ENCODE measurements at regions not wholly inside any gene's neighbourhood (a gene's known extent, or its start where the extent isn't known, plus 50 kb on each side); places are given as distances from the start of the nearest gene placed in this dataset.

- H4K20me1 ChIP-seq (ENCODE audit: insufficient read depth, poor library complexity, severe bottlenecking): no peaks in the 10 kb centered on the region
- no peak for DNase-seq (ENCODE audit: low spot score)
- H3K79me2 ChIP-seq: no peaks in the 10 kb centered on the region
- 68% methylated on average over 1 of the region's 1 CpG for WGBS (ENCODE audit: low lambda C conversion rate, missing lambda C conversion rate)
- no peak overlapping the region for H3K27ac ChIP-seq
- TF ChIP-seq EZH2phosphoT487 (IDR thresholded peaks at IDR 0.05; ENCODE audit: low read depth, severe bottlenecking, unreplicated experiment): no peak
- no peak for TF ChIP-seq CTCF (IDR thresholded peaks at IDR 0.05; ENCODE audit: poor library complexity)
- no peak for TF ChIP-seq EZH2 (IDR thresholded peaks at IDR 0.05; ENCODE audit: borderline replicate concordance)
- no peaks in the 10 kb centered on the region for H3K4me1 ChIP-seq (ENCODE audit: insufficient read depth)
- H3K4me3 ChIP-seq: no peak overlapping the region
- H3K9me2 ChIP-seq (replicated peaks; ENCODE audit: insufficient read depth): no peaks in the 10 kb centered on the region
- no peaks in the 10 kb centered on the region for H3K9me3 ChIP-seq (ENCODE audit: low read depth)
- no peak overlapping the region for H2AFZ ChIP-seq
- H3K4me2 ChIP-seq: no peak overlapping the region
- H3K27me3 ChIP-seq: no peaks in the 10 kb centered on the region
- H3K36me3 ChIP-seq (replicated peaks; ENCODE audit: insufficient read depth, low read depth): no peaks in the 10 kb centered on the region
Observed at GRCh38 chr4:59054086-59054485, 1943.9 kb upstream of the IGFBP7 start.

- Histone ChIP-seq H3K9me2 (replicated peaks; ENCODE audit: insufficient read depth) (no peaks in the 10 kb centered on the region), H3K79me2 (no peaks in the 10 kb centered on the region), H3K4me2 (no peak overlapping the region), H3K9me3 (ENCODE audit: low read depth) (no peaks in the 10 kb centered on the region), H3K4me1 (ENCODE audit: insufficient read depth) (no peaks in the 10 kb centered on the region), H4K20me1 (ENCODE audit: insufficient read depth, poor library complexity, severe bottlenecking) (no peaks in the 10 kb centered on the region), H2AFZ (no peak overlapping the region), H3K27me3 (no peaks in the 10 kb centered on the region), H3K4me3 (no peak overlapping the region), H3K27ac (no peak overlapping the region), H3K36me3 (replicated peaks; ENCODE audit: insufficient read depth, low read depth) (no peaks in the 10 kb centered on the region)
- DNase-seq (ENCODE audit: low spot score): peak; percentile 19
- 55% methylated on average over 2 of the region's 2 CpGs for WGBS (ENCODE audit: low lambda C conversion rate, missing lambda C conversion rate)
- TF ChIP-seq EZH2 (IDR thresholded peaks at IDR 0.05; ENCODE audit: borderline replicate concordance) (no peak), EZH2phosphoT487 (IDR thresholded peaks at IDR 0.05; ENCODE audit: low read depth, severe bottlenecking, unreplicated experiment) (peak; percentile 91), CTCF (IDR thresholded peaks at IDR 0.05; ENCODE audit: poor library complexity) (no peak)
Observed at GRCh38 chr4:59057804-59058203, 1947.6 kb upstream of the IGFBP7 start.

GRCh38 chr4:59058543-59058942, 1948.4 kb upstream of the IGFBP7 start:
- WGBS (ENCODE audit: low lambda C conversion rate, missing lambda C conversion rate): 26% methylated on average over 2 of the region's 2 CpGs
- no peaks in the 10 kb centered on the region for H3K79me2 ChIP-seq
- no peak overlapping the region for H2AFZ ChIP-seq
- no peak overlapping the region for H3K4me2 ChIP-seq
- no peaks in the 10 kb centered on the region for H3K9me3 ChIP-seq (ENCODE audit: low read depth)
- TF ChIP-seq EZH2phosphoT487 (IDR thresholded peaks at IDR 0.05; ENCODE audit: low read depth, severe bottlenecking, unreplicated experiment) (no peak), CTCF (IDR thresholded peaks at IDR 0.05; ENCODE audit: poor library complexity) (no peak), EZH2 (IDR thresholded peaks at IDR 0.05; ENCODE audit: borderline replicate concordance) (no peak)
- no peaks in the 10 kb centered on the region for H3K4me1 ChIP-seq (ENCODE audit: insufficient read depth)
- no peaks in the 10 kb centered on the region for H3K36me3 ChIP-seq (replicated peaks; ENCODE audit: insufficient read depth, low read depth)
- no peaks in the 10 kb centered on the region for H3K27me3 ChIP-seq
- H4K20me1 ChIP-seq (ENCODE audit: insufficient read depth, poor library complexity, severe bottlenecking): no peaks in the 10 kb centered on the region
- no peak overlapping the region for H3K27ac ChIP-seq
- no peaks in the 10 kb centered on the region for H3K9me2 ChIP-seq (replicated peaks; ENCODE audit: insufficient read depth)
- no peak overlapping the region for H3K4me3 ChIP-seq
- DNase-seq (ENCODE audit: low spot score): no peak

All from hepatocyte (in vitro differentiated cells).